A673 (cell line): ENCODE measurements at regions not wholly inside any gene's neighbourhood (a gene's known extent, or its start where the extent isn't known, plus 50 kb on each side); places are given as distances from the start of the nearest gene placed in this dataset.

ENCODE experiments used
- BruUV-seq: library from RNA; stranded (reverse); fragments of 400-500 nt; replicated peaks from 2 replicates; lab custom pipeline; 2021; lab: Mats Ljungman, UMichigan
- CTCF ChIA-PET: fragments of 300-600 bp; sonication (Branson Sonifier 250); formaldehyde crosslinking; loops from one replicate; lab custom pipeline; 2022; ENCODE audit warnings: antibody characterized with exemption; lab: Charles Lee
- POLR2A ChIA-PET: fragments of 300-600 bp; sonication (Branson Sonifier 250); formaldehyde crosslinking; loops from one replicate; lab custom pipeline; 2022; ENCODE audit warnings: antibody characterized with exemption; ENCODE audit not compliant: low non-redundant PET; lab: Charles Lee
- DNase-seq: peaks from one replicate; pipeline ENCODE4 v3.0.0-alpha.2; 2015; ENCODE audit warnings: low spot score
- H3K27ac ChIP-seq: fragments of 200-600 bp; sonication (generic); 2 replicates; pipeline ENCODE4 v1.5.1; 2016; ENCODE audit warnings: mixed run types, low read depth, mild to moderate bottlenecking, mixed read lengths, antibody characterized with exemption, low read length; ENCODE audit not compliant: poor library complexity, severe bottlenecking
- H3K27me3 ChIP-seq: fragments of 200-600 bp; sonication (generic); replicated peaks from 2 replicates; pipeline ENCODE4 v1.6.1; 2017; ENCODE audit warnings: mixed run types, low read depth, mild to moderate bottlenecking, mixed read lengths, antibody characterized with exemption, low read length; ENCODE audit not compliant: insufficient read depth, poor library complexity
- H3K36me3 ChIP-seq: fragments of 200-600 bp; sonication (generic); 2 replicates; pipeline ENCODE4 v1.6.1; 2016; ENCODE audit warnings: mixed run types, mild to moderate bottlenecking, mixed read lengths, antibody characterized with exemption, low read length; ENCODE audit not compliant: insufficient read depth, poor library complexity, severe bottlenecking
- H3K4me1 ChIP-seq: fragments of 200-600 bp; sonication (generic); 2 replicates; pipeline ENCODE4 v1.6.1; 2017; ENCODE audit warnings: mixed run types, mild to moderate bottlenecking, mixed read lengths, antibody characterized with exemption, low read length; ENCODE audit not compliant: insufficient read depth, poor library complexity, severe bottlenecking
- H3K4me3 ChIP-seq: fragments of 200-600 bp; sonication (generic); 2 replicates; pipeline ENCODE4 v1.5.1; 2016; ENCODE audit warnings: low read depth, mixed run types, mild to moderate bottlenecking, mixed read lengths, low read length; ENCODE audit not compliant: poor library complexity, severe bottlenecking
- H3K9me3 ChIP-seq: fragments of 200-600 bp; sonication (generic); 2 replicates; pipeline ENCODE4 v1.6.1; 2016; ENCODE audit warnings: mixed run types, low read depth, mild to moderate bottlenecking, mixed read lengths, antibody characterized with exemption, low read length; ENCODE audit not compliant: poor library complexity, severe bottlenecking
- EZH2 ChIP-seq: fragments of 200-600 bp; sonication (generic); IDR thresholded peaks from 2 replicates; pipeline ENCODE4 v1.6.1; 2017; ENCODE audit warnings: borderline replicate concordance, low read depth, mild to moderate bottlenecking, mixed read lengths, antibody characterized with exemption, low read length; ENCODE audit not compliant: poor library complexity, severe bottlenecking
- intact Hi-C: fragments of 100-400 bp; cut with micrococcal nuclease; formaldehyde crosslinking; loops from one replicate; pipeline ENCODE4 v1.10.0; 2022; ENCODE audit not compliant: unreplicated experiment
- TF ChIP-seq, protein P1 (sequence below): fragments of 300-800, 200-600 bp; sonication (generic); conservative IDR thresholded peaks from 2 replicates; pipeline ENCODE4 v1.5.1; 2017; ENCODE audit warnings: low read depth, mild to moderate bottlenecking, antibody characterized with exemption, low read length, moderate library complexity, mixed read lengths

DNA sequence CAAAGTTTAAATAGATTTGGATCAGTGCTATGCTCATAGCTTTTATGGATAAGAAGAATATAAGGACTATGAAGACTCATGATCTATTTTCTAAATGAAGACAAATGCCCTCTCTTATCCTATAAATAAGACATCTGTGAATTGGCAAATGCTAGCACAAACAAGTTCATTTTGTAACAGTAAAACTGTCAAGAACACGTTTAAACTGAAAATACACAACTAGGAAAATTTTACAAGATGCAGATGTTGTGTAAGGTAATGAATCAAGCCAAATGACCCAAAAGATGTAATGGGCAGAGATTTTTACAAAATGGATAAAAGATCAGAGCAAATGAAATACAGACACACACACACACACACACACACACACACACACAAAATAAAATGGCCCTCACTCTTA, 180.5 kb downstream of the MOXD1 start:
- H3K4me1 ChIP-seq = no peaks in the 10 kb centered on the region
- no TSS peak for BruUV-seq
- ChIA-PET CTCF (interaction anchor here (0.7 kb wide), 1 partner anchor 59 kb away, joined by 4 read pairs; no protein-coding TSS in a partner anchor), POLR2A (no interaction called here)
- H3K4me3 ChIP-seq = no peak overlapping the region
- TF ChIP-seq, protein P1, sequence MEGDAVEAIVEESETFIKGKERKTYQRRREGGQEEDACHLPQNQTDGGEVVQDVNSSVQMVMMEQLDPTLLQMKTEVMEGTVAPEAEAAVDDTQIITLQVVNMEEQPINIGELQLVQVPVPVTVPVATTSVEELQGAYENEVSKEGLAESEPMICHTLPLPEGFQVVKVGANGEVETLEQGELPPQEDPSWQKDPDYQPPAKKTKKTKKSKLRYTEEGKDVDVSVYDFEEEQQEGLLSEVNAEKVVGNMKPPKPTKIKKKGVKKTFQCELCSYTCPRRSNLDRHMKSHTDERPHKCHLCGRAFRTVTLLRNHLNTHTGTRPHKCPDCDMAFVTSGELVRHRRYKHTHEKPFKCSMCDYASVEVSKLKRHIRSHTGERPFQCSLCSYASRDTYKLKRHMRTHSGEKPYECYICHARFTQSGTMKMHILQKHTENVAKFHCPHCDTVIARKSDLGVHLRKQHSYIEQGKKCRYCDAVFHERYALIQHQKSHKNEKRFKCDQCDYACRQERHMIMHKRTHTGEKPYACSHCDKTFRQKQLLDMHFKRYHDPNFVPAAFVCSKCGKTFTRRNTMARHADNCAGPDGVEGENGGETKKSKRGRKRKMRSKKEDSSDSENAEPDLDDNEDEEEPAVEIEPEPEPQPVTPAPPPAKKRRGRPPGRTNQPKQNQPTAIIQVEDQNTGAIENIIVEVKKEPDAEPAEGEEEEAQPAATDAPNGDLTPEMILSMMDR = no peak
- no peak for TF ChIP-seq EZH2
- intact Hi-C loops = no loop called here
- no peak for DNase-seq
- no peaks in the 10 kb centered on the region for H3K36me3 ChIP-seq
- no peaks in the 10 kb centered on the region for H3K9me3 ChIP-seq
- H3K27me3 ChIP-seq = no peaks in the 10 kb centered on the region
- no peak overlapping the region for H3K27ac ChIP-seq

- no peaks in the 10 kb centered on the region for H3K27me3 ChIP-seq
- no peaks in the 10 kb centered on the region for H3K4me1 ChIP-seq
- H3K4me3 ChIP-seq = no peak overlapping the region
- ChIA-PET POLR2A (no interaction called here), CTCF (no interaction called here)
- BruUV-seq = no TSS peak
- TF ChIP-seq, protein P1 = no peak
- TF ChIP-seq EZH2 = no peak
- H3K36me3 ChIP-seq = no peaks in the 10 kb centered on the region
- no peak for DNase-seq
- H3K27ac ChIP-seq = no peak overlapping the region
- intact Hi-C loops = loop anchor here (2.0 to 10.0 kb wide), 2 partner anchors 265 to 295 kb away; partner anchors contain the start of gene CCN2
- H3K9me3 ChIP-seq = no peaks in the 10 kb centered on the region
Observed at GRCh38 chr6:132219901-132220300, 181.4 kb downstream of the MOXD1 start.

- Histone ChIP-seq H3K4me3 (no peak overlapping the region), H3K4me1 (no peaks in the 10 kb centered on the region), H3K27me3 (no peaks in the 10 kb centered on the region), H3K27ac (no peak overlapping the region), H3K36me3 (no peaks in the 10 kb centered on the region), H3K9me3 (no peaks in the 10 kb centered on the region)
- intact Hi-C loops = loop anchor here (2.0 to 10.0 kb wide), 2 partner anchors 263 to 293 kb away; partner anchors contain the start of gene CCN2
- TF ChIP-seq, protein P1 = peak; percentile 64; the same call in 1 of the 2 replicates
- TF ChIP-seq EZH2 = no peak
- BruUV-seq = no TSS peak
- CTCF ChIA-PET = interaction anchor here (1.3 kb wide), 1 partner anchor 293 kb away, joined by 7 read pairs; no protein-coding TSS in a partner anchor
- POLR2A ChIA-PET = no interaction called here
- DNase-seq = peak; percentile 35
Observed at GRCh38 chr6:132218059-132218696, 183.1 kb downstream of the MOXD1 start.
